Head of caudate nucleus (tissue), 42 donors: ENCODE measurements at regions not wholly inside any gene's neighbourhood (a gene's known extent, or its start where the extent isn't known, plus 50 kb on each side); places are given as distances from the start of the nearest gene placed in this dataset.
"Not testable (repeated sequence)": the region's sequence is repeated elsewhere in the genome, so short reads cannot be mapped to it uniquely, and the experiment has no call there.

ENCODE experiments used
- DNase-seq, 42 donors: peaks; one replicate each; pipeline versions ENCODE4 v3.0.0 to v3.0.0-alpha.2; 2020 to 2021; ENCODE audit warnings: mixed read lengths in 7 of 42
- intact Hi-C: fragments of 100-400 bp; cut with DNase I; formaldehyde crosslinking; loops from one replicate; pipeline ENCODE4 v1.15.0; 2022

DNA sequence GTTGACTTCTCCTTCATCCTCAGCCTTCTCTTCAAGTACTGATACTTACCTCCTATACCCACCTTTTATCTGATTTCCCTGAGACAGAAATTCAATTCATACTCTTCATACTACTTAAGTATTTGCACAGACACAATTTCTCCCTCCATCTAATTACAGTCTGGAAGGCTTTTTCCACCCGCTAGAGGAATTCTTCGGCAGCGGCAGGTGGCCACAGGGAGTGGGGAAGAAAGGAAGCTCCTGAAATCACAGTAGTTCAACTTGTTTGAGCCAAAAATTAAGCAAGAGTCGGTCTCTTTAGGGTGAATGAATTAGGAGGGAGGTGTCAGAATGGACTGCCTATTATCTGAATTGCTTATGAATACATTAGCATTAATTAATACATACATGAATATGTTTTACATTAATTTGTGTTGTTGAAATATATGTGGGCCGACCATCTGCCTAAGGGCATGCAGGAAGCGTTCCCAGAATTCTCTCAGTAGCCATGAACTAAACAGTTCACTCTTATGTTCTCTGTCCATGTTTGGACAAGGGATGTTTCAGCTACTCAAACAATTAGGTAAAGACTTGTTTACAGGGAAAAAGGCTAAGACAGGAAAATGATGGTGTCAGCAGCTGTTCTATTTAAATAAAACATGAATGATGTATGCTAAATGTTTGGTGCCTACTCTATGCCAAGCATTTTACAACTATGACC, 101.4 kb upstream of the SMARCA2 start:
- DNase-seq, result no peak
- intact Hi-C loops, result no loop called here

DNA sequence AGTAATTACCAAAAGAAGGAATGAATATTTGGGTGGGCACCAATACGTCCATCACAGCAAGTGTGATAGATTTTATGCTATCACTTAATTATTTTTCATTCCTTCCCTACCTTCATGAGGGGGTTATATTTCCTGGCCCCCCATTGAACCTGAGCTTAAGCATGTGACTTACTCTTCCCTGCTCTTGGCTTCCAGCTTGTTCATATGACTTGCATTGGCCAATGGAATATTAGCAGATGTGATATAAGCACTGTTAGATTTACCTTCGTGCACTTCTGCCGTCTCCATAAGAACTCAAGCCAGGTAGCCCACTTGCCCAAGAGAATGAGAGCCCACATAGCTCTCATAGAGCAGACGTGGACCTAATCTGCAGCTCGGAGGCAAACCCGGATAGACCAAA, 99.1 kb upstream of the SMARCA2 start:
- intact Hi-C loops, result no loop called here
- DNase-seq, result no peak

DNA sequence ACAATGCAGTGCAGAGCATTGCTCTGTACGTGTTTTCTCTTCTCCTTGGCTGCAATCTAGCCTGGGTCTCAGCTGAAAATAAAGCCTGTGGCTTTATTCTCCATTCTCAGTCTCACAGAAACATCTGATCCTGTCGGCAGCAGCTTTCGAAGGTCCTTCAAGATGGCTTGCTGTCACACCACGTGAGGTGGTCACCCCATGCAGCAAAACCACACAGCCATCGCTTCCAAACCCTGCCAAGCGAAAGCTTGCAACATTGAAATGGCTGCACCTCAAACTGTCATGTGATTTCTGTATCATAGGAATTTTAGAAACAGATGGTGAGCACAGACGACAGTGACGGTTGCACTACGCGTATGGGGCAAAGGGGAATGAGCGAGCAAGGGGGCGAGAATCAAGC, 98.5 kb upstream of the SMARCA2 start:
- intact Hi-C loops, result no loop called here
- peak in 28 of 42 donors; percentile 2 to 51 (median 26) for DNase-seq

DNA sequence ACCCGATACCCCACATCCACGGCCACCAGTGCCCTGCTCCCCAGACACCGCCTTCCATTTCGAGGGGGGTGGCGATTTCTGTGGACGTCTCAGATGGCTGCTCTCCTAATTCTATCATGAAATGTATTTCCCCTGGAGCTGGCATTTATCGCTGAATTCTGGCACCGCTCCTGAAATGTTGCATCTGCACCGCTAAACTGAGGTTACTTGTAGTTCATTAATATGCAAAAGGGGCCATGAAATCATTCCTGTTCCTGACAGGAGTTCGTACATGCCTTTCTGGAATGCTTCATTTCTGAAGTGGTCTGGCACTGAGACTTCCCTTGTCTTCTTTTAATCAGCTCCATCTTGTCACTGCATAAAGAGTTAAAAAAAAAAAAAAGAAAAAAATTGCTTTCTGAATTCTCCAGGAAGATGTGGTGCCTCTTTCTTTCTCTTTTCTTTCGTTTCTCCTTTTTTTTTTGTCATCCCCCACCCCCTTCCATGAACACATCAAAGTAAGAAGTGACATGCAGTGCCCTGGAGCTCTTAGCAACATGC, 97.7 kb upstream of the SMARCA2 start:
- intact Hi-C loops, result no loop called here
- peak in 9 of 42 donors; percentile 2 to 37 (median 6) for DNase-seq

DNA sequence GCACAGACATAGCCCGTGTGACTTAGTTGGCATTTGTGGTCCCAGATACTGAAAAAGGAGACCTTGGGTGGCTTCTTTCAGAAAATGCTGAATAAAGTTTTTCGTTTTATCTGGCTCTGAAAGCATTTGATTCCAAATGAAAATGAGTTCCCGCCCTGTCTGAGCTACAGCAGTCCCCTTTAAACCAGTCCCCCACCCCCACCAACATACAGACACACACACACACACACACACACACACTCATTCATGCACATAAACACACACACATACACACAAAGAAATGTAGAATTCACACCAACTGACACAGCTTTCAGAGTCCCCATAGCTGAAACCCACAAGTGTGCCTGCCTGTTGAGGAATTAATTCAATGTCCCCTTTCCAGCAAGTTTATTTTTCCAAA, 97.0 kb upstream of the SMARCA2 start:
- intact Hi-C loops, result no loop called here
- no peak for DNase-seq

DNA sequence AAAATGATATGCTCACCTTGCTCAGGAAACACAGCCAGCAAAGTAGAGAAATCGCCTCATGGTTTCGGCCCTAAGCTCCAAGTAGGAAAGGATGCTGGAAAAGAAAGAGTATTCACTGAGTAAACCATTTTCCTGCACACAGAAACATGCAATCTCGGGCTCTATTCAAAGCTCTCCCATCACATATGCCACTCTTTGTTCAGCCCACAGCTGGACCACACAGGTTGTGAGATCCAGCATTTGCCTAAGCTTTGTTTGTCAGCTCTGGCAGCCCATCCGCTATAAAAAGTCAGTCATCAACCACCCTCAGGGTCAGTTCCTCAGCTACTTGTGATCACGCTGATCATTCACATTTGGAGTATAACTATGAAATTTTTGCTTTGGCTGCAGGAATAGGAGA, 96.5 kb upstream of the SMARCA2 start:
- intact Hi-C loops, result no loop called here
- DNase-seq, result no peak

DNA sequence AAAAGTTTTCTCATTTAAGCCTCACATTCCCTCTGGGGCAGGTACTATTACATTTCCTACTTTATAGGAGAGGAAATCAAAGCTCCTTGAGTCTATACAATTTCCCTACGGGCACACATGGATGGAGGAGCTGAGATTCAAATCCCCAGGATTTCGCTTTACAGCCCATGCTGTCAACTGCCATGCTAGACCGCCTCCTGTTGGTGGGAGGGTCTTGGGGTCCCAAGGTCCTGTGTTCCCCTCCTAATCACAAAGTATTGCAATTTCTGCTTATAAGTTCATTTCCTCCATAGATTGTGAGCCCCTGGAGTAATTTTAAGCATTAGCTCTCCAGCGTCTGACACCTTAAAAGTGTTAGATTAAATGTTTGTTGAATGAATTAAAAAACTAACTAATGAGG, 95.9 kb upstream of the SMARCA2 start:
- intact Hi-C loops, result no loop called here
- DNase-seq, result no peak

DNA sequence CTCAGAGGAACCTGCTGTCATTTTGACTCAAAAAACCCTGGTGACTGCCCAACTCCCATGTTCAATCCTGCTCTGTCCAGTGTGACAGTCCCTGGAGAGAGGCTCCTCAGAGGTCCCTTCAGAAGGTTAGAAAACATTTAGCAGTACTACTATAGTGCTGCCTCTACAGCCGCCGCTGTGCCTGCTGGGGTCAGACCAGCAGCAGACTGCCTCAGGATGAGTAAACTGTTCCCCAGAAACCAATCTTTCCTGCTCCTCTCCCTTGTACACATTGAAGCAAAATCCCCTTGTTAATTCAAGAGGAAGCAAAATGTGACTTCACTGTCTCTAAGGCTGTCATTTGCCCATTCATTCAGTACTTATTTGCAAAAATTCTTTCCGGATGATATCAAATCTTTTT, 94.8 kb upstream of the SMARCA2 start:
- no peak for DNase-seq
- intact Hi-C loops, result no loop called here

DNA sequence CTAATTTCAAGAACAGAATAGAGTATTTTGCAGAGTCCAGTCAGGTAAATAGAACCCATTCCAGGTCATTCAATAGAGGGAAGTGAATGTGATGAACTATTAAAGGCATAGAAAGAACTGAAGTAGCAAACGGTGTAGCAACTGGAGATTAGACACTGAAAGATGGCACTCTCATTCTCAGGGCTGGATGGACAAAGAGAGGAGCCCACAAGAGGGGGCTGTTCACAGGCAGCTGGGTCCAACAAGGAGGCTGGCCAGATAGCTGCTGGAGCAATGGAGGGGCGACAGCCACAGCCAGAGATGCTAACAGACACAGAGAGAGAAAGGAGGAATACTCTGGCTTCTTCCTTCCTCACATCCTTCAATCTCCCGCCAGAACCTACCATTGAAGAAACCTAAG, 93.1 kb upstream of the SMARCA2 start:
- DNase-seq, result no peak
- intact Hi-C loops, result no loop called here

DNA sequence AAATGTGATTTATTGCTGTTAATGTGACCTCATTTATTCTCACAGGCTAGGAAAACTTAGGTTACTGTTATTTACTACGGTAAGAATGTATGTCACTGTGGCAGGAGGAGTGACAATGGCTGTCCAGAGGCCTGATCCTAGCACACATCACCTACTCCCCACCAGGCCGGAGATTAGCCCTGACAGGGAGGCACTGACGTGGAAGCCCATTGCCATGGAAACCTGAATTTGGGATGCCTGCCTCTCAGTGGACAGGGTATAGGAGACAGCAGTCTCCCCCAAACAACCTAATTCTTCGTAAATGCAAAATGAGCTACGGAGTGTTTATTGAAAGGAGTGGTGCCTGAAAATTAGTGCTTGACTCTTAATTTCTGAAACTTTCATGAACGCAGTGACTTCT, 87.6 kb upstream of the SMARCA2 start:
- no peak for DNase-seq
- intact Hi-C loops, result no loop called here

DNA sequence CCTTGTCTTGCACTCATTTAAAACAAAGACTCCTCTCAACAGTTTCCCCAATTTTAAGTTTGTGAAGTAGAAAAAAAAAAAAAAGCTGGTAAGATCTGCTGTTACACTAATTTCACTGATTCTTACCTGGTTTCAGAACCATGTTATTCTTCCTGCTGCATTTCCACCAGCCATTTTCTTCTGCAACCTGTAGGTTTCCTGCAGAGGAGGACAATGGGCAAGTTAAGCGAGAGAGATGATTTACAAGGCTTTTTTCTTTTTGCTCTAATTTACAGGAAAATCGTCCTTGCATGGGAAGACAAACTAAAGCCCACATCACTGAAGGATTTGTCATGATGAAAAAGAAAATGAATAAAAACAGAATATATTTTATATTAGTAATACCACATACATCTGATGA, 86.0 kb upstream of the SMARCA2 start:
- no peak for DNase-seq
- intact Hi-C loops, result no loop called here

DNA sequence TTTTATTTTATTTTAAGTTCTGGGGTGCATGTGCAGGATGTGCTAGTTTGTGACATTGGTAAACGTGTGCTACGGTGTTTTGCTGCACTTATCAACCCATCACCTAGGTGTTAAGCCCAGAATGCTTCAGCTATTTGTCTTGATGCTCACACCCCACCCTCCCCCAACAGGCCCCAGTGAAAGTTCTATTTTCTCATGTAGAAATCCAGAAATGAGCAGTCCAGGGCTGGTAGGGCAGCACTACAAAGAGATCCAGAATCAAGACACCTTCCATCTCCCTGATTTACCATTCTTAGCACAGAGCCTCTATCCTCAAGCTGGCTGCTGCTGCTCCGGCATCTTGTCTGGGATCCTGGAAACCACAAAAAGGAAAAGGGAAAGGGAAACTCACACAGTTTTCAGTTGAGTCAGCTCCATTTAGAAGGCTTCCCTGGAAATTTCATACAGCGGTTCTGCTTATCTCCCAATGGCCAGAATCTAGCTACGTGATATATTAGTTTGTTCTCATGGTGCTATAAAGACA, 85.4 kb upstream of the SMARCA2 start:
- DNase-seq, result no peak
- intact Hi-C loops, result no loop called here

DNA sequence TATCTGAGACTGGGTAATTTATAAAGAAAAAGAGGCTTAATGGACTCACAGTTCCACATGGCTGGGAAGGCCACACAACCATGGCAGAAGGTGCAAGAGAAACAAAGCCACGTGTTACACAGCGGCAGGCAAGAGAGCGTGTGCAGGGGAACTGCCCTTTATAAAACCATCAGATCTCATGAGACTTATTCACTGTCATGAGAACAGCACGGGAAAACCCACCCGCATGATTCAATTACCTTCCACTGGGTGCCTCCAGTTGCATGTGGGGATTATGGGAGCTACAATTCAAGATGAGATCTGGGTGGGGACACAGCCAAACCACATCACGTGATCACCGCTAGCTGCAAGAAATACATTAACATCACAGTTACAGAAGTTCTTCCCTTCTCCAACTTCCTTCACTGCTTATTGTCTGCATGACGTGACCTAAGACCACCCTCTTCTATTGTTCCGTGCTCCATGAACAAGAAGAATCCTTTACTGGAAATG, 84.9 kb upstream of the SMARCA2 start:
- intact Hi-C loops, DNase-seq: not testable (repeated sequence)

DNA sequence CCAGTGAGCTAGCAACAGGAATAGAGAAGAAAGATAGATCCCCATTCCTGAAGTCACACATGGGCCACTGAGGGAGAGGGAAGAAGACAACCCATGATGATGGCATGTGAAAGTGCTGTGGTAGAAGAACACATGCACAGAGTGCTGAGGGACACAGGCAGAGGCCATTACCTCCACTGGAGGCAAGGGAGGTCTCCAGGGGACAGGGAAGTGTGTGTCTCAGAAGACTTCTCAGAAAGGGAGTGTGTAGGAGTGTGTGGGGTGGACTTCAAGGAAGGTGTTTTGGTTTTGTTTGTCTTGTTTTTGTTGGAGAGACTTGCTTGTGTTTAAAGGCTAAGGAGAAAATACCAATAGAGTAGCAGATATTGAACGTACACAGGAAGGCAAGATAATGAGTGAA, 77.0 kb upstream of the SMARCA2 start:
- intact Hi-C loops, result no loop called here
- no peak for DNase-seq

DNA sequence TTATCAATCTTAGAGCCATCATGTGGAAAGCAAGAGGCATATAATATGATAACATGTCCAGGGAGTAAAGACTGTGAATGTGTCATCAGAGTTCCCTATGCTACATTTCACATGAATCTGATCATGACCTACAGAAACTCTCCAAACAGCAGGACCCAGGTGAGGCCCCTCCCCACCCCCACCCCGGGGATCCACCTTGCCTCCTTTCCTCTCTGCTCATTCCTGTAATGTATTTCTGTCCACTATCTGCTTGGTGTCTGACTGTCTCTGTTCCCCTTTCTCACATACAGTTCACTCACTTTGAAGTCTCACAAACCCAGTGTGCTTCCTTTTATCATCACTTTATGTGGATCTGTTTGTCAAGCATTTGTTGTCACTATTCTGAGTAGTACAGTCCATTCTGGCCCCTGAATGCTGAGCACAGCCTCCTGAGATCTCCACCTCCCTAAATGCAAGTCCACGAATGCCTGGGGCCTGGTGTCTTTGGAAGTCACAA, 76.4 kb upstream of the SMARCA2 start:
- no peak for DNase-seq
- intact Hi-C loops, result no loop called here

DNA sequence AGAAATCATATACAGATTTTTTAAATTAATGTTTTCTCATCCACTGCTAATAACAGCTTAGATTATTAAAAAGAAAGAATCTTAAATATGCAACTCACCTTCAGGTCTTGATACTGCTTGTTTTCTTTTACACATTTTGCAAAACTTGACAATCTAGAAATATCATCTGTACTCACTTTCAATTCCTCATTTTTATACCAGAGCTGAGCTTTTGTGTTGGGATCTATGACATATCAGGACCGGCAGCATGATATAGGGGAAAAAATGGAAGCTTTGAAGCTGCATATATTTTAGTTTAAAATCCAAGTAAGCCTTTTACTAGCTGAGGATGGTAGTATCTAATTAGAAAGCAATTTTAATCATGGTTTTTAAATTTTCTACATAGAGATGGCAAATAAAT, 75.7 kb upstream of the SMARCA2 start:
- DNase-seq, result no peak
- intact Hi-C loops, result no loop called here

DNA sequence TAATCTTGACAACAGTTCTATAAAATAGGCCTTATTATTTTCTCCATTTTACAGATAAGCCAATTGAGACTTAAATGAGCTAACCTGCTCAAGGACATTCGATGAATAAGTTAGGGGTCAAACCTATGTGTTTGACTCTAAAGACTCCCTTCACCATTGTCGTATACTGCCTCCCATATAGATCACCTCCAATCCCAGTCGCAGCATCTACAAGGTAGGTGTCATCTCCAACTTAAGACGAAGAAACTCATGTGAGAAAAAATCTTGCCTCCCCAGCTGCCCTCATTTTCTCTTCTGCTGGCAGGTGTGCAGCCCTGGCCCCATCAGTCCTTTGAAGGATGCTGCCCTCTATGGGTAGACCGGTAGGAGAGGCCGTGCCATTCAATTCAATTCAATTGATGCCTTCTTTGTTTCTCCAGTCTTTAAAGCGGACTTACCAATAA, 75.2 kb upstream of the SMARCA2 start:
- peak in 33 of 42 donors; percentile 9 to 70 (median 39) for DNase-seq
- intact Hi-C loops, result no loop called here

DNA sequence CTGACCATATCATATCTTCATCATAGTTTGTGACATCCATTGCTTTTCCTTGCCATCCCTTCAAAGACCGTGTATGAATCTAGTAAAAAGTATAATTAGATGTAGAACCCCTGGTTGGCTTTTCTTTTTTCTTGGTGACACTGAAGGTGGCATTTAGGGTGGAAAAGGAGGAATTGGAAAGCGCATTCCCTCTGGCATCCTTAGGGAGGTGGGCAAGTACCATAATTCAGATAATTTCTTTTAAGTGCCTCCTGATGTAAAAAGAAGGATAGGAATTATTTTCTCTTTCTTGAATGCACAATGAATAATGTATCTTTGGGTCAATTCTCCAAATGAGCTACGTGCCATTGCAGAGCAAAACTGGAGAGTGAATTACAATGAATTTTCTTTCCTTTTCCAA, 73.2 kb upstream of the SMARCA2 start:
- no peak for DNase-seq
- intact Hi-C loops, result no loop called here

DNA sequence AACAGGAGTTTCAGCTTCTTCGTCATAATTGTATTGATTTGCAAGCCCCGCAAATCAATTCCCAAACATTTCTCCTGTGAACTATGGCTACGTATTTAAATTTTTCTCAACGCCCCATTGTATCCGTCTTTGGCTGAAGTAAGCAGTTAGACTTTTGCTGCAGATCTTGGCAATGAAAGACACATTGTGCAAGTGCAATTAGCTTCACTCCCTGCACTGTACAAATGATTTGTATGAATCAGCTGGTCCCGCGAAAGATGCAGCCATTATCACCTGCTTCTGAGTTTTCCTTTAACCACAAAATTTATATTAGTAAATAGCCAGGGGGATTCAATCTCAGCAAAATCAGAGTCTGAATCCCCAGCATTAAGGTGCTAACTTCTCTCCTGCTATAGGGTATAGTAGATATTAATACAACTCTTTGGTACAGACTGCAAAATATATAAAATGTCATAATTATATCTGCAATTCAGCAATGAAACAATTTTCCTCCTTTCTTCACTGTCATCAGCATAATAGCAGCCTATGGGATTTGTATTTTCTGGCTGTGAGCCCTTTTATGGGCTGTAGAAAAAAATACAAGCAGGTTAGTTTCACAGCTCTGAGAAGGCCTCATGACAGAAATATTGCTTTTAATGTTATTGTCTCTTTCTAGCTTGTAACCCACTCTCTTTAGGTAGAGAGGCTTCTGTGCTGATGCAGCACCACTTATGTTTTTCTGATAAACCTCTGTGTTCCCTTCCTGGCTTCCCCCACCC, 68.4 kb upstream of the SMARCA2 start:
- peak in 1 of 42 donors; percentile 3 for DNase-seq
- intact Hi-C loops, result no loop called here

DNA sequence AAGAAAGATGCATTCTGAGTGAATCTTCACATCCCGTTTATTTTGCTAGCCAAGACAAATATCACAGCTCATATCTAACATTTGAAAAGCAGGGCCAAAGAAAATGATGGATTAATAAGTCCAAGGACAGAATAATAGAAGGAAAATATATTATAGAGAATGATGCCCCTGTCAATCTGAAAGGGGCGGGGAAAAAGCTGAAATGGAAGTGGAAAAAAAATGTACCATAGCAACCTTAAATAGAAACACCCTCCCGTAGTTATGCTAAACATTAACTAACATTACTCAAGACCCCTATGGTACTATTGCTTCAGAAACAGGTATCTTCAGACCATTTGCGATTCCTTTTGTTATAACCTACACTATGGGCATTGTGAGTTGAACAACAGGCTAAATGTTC, 67.7 kb upstream of the SMARCA2 start:
- DNase-seq, result no peak
- intact Hi-C loops, result no loop called here
